B cell (primary cell): ENCODE measurements at regions not wholly inside any gene's neighbourhood (a gene's known extent, or its start where the extent isn't known, plus 50 kb on each side); places are given as distances from the start of the nearest gene placed in this dataset.

Source experiments
- ATAC-seq: fragments of 200-7000 bp; cut with Tn5 transposase; one replicate; pipeline ENCODE4 v1.10.0; 2021; ENCODE audit warnings: low read depth, mild to moderate bottlenecking, moderate number of reproducible peaks, moderate library complexity
- CTCF ChIA-PET: fragments of 350-600 bp; sonication (Branson Sonifier 250); formaldehyde crosslinking; loops from one replicate; lab custom pipeline; 2021; ENCODE audit warnings: antibody characterized with exemption, inconsistent platforms; lab: Charles Lee
- POLR2A ChIA-PET: fragments of 350-600 bp; sonication (Branson Sonifier 250); formaldehyde crosslinking; loops from one replicate; lab custom pipeline; 2021; ENCODE audit warnings: antibody characterized with exemption; lab: Charles Lee
- DNase-seq: peaks from one replicate; pipeline ENCODE4 v3.0.0; 2013
- H2AFZ ChIP-seq: 2 replicates; pipeline ENCODE4 v1.6.1; 2012; ENCODE audit warnings: mild to moderate bottlenecking, low read depth, low read length; ENCODE audit not compliant: insufficient read depth, poor library complexity, severe bottlenecking
- H3K27ac ChIP-seq, 2 donors: 1 replicate in 1 of 2; 2 replicates in 1 of 2; pipeline ENCODE4 v1.5.1; 2012 to 2013; ENCODE audit warnings: low read length in 2 of 2, mild to moderate bottlenecking in 2 of 2, moderate library complexity in 1 of 2
- H3K27me3 ChIP-seq, 4 experiments: fragments of 200-600 bp in 1 of 4; sonication (generic) in 1 of 4; replicated peaks in 1 of 4; 1 replicate in 2 of 4; 2 replicates in 2 of 4; pipeline versions ENCODE4 v1.6.1 to v1.7.0; 2013 to 2016; ENCODE audit warnings: low read length in 3 of 4, mild to moderate bottlenecking in 2 of 4, mixed read lengths in 1 of 4, moderate library complexity in 1 of 4; ENCODE audit not compliant: insufficient read depth in 4 of 4, control insufficient read depth in 3 of 4; ENCODE audit errors: control extremely low read depth in 1 of 4
- H3K36me3 ChIP-seq, 2 experiments: replicated peaks in 1 of 2; 1 replicate in 1 of 2; 2 replicates in 1 of 2; pipeline versions ENCODE4 v1.6.1 to v1.7.1; 2013; ENCODE audit warnings: low read length in 1 of 2; ENCODE audit not compliant: insufficient read depth in 2 of 2, control insufficient read depth in 1 of 2; ENCODE audit errors: control extremely low read depth in 1 of 2, extremely low read depth in 1 of 2
- H3K4me1 ChIP-seq, 2 donors: fragments of 200-600 bp in 1 of 2; sonication (generic) in 1 of 2; 1 replicate in 1 of 2; 2 replicates in 1 of 2; pipeline versions ENCODE4 v1.5.1 to v1.6.1; 2013 to 2017; ENCODE audit warnings: low read length in 2 of 2; ENCODE audit not compliant: control insufficient read depth in 2 of 2, insufficient read depth in 2 of 2
- H3K4me2 ChIP-seq: replicated peaks from 2 replicates; pipeline ENCODE3; 2012; ENCODE audit warnings: mild to moderate bottlenecking, low read depth, low read length; ENCODE audit not compliant: poor library complexity, severe bottlenecking
- H3K4me3 ChIP-seq, 5 experiments: fragments of 200-600 bp in 1 of 5; sonication (generic) in 1 of 5; 1 replicate in 3 of 5; 2 replicates in 2 of 5; pipeline versions ENCODE4 v1.5.1 to v1.7.0; 2011 to 2016; ENCODE audit warnings: low read length in 4 of 5, mild to moderate bottlenecking in 4 of 5, low read depth in 2 of 5, control low read depth in 1 of 5, moderate library complexity in 1 of 5; ENCODE audit not compliant: insufficient read depth in 1 of 5; ENCODE audit errors: control extremely low read depth in 1 of 5, extremely low read depth in 1 of 5
- H3K79me2 ChIP-seq: fragments of 200-600 bp; sonication (generic); one replicate; pipeline ENCODE4 v1.6.0; 2016; ENCODE audit warnings: low read length; ENCODE audit not compliant: control insufficient read depth, insufficient read depth
- H3K9ac ChIP-seq: fragments of 200-600 bp; sonication (generic); 2 replicates; pipeline ENCODE4 v1.6.1; 2017; ENCODE audit warnings: mild to moderate bottlenecking, low read length, moderate library complexity
- H3K9me3 ChIP-seq, 3 donors: one replicate each; pipeline versions ENCODE4 v1.6.1 to v1.7.1; 2013; ENCODE audit warnings: low read length in 2 of 3; ENCODE audit not compliant: control insufficient read depth in 2 of 3, insufficient read depth in 1 of 3; ENCODE audit errors: control extremely low read depth in 1 of 3
- H4K20me1 ChIP-seq: 2 replicates; pipeline ENCODE4 v1.6.0; 2012; ENCODE audit warnings: mild to moderate bottlenecking, low read length; ENCODE audit not compliant: insufficient read depth, control insufficient read depth, poor library complexity, severe bottlenecking
- H3K27ac Mint-ChIP-seq: one replicate; pipeline ENCODE4 v1.8.0; 2021; ENCODE audit warnings: mixed read lengths
- H3K27me3 Mint-ChIP-seq: one replicate; pipeline ENCODE4 v1.8.0; 2021; ENCODE audit warnings: mixed read lengths
- H3K4me1 Mint-ChIP-seq: one replicate; pipeline ENCODE4 v1.8.0; 2021; ENCODE audit warnings: mixed read lengths
- H3K4me3 Mint-ChIP-seq: one replicate; pipeline ENCODE4 v1.8.0; 2021; ENCODE audit warnings: mixed read lengths
- H3K9me3 Mint-ChIP-seq: one replicate; pipeline ENCODE4 v1.8.0; 2022; ENCODE audit warnings: mixed read lengths; ENCODE audit not compliant: insufficient read depth
- EZH2 ChIP-seq: IDR thresholded peaks from 2 replicates; pipeline ENCODE4 v1.6.1; 2012; ENCODE audit warnings: borderline replicate concordance, low read depth, mild to moderate bottlenecking, moderate library complexity, low read length; ENCODE audit not compliant: insufficient read depth, poor library complexity, severe bottlenecking
- whole genome bisulfite sequencing: methylation state at CpG from one replicate; pipeline ENCODE4 v1.1.5; 2013; ENCODE audit warnings: missing lambda C conversion rate; ENCODE audit not compliant: insufficient coverage; 5-methylcytosine and 5-hydroxymethylcytosine counted together
- intact Hi-C: fragments of 100-400 bp; cut with micrococcal nuclease; formaldehyde crosslinking; loops from one replicate; pipeline ENCODE4 v1.10.0; 2022
- TF ChIP-seq, protein P1 (sequence below): fragments of 200-600 bp; IDR thresholded peaks from one replicate; pipeline ENCODE4 v1.8.0; 2022; ENCODE audit warnings: antibody characterized with exemption, mild to moderate bottlenecking

DNA sequence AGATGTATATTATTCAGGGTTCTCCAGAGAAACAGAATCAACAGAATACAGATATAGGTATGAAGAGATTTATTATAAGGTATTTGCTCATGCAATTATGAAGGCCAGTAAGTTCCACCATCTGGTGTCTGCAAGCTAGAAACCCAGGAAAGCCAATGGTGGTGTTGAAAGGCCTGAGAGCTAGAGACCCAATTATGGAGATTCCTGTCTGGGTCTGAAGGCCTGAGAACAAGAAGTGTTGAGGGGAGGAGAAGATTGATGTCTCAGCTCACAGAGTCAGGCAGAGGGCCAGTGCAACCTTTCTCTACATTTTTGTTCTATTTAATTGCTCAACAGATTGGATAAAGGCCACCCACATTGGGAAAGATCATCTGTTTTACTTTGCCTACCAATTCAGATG is 524.2 kb upstream of the CRIM1 start:
- H3K36me3 ChIP-seq = no peaks in the 10 kb centered on the region
- H3K27me3 ChIP-seq = no peaks in the 10 kb centered on the region
- no peaks in the 10 kb centered on the region for H3K4me1 Mint-ChIP-seq
- ATAC-seq (no peak), DNase-seq (no peak)
- POLR2A ChIA-PET = no interaction called here
- no peaks in the 10 kb centered on the region for H3K27me3 Mint-ChIP-seq
- intact Hi-C loops = no loop called here
- no peak overlapping the region for H3K9ac ChIP-seq
- no peak overlapping the region for H3K27ac Mint-ChIP-seq
- no peaks in the 10 kb centered on the region for H3K9me3 Mint-ChIP-seq
- TF ChIP-seq EZH2 = no peak
- TF ChIP-seq, protein P1, sequence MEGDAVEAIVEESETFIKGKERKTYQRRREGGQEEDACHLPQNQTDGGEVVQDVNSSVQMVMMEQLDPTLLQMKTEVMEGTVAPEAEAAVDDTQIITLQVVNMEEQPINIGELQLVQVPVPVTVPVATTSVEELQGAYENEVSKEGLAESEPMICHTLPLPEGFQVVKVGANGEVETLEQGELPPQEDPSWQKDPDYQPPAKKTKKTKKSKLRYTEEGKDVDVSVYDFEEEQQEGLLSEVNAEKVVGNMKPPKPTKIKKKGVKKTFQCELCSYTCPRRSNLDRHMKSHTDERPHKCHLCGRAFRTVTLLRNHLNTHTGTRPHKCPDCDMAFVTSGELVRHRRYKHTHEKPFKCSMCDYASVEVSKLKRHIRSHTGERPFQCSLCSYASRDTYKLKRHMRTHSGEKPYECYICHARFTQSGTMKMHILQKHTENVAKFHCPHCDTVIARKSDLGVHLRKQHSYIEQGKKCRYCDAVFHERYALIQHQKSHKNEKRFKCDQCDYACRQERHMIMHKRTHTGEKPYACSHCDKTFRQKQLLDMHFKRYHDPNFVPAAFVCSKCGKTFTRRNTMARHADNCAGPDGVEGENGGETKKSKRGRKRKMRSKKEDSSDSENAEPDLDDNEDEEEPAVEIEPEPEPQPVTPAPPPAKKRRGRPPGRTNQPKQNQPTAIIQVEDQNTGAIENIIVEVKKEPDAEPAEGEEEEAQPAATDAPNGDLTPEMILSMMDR = no peak
- H3K4me1 ChIP-seq = no peaks in the 10 kb centered on the region
- H3K9me3 ChIP-seq = peaks cover 0 to 2% (median 0%) of the 10 kb centered on the region in 3 donors
- H2AFZ ChIP-seq = no peak overlapping the region
- H3K4me3 Mint-ChIP-seq = no peak overlapping the region
- H3K4me3 ChIP-seq = no peak overlapping the region
- CTCF ChIA-PET = no interaction called here
- H3K4me2 ChIP-seq = no peak overlapping the region
- no peaks in the 10 kb centered on the region for H4K20me1 ChIP-seq
- H3K27ac ChIP-seq = no peak overlapping the region
- H3K79me2 ChIP-seq = no peaks in the 10 kb centered on the region

DNA sequence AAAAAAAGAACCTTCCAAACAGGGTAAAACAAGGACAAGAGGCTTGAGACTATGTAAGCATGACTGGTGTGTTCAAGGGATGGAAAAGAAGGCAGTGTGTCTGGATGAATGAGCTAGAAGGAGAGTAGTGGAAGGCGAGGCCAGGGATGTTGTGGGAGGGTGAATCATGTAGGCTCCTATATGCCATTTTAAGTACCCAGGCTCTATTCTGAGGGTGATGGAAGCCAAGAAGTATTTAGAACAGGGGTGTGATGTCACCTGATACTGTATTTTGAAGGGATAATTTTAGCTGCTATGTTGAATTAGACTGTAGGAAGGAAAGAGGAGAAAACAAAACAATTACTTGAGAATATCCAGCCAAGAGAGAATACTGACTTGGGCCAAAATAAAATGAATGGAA is 524.7 kb upstream of the CRIM1 start:
- H3K9me3 Mint-ChIP-seq = no peaks in the 10 kb centered on the region

More for the DNA sequence above, 524.7 kb upstream of the CRIM1 start:
- Mint-ChIP-seq H3K4me1 (no peaks in the 10 kb centered on the region), H3K27me3 (no peaks in the 10 kb centered on the region), H3K4me3 (no peak overlapping the region), H3K27ac (no peak overlapping the region)
- H3K27me3 ChIP-seq = no peaks in the 10 kb centered on the region
- WGBS = 80% methylated on average over 1 of the region's 1 CpG
- ATAC-seq (no peak), DNase-seq (no peak)
- no peaks in the 10 kb centered on the region for H4K20me1 ChIP-seq
- no peak overlapping the region for H3K4me3 ChIP-seq
- no peaks in the 10 kb centered on the region for H3K4me1 ChIP-seq
- intact Hi-C loops = no loop called here
- no peaks in the 10 kb centered on the region for H3K36me3 ChIP-seq
- no peaks in the 10 kb centered on the region for H3K79me2 ChIP-seq
- CTCF ChIA-PET = no interaction called here
- POLR2A ChIA-PET = no interaction called here
- peaks cover 0 to 2% (median 0%) of the 10 kb centered on the region in 3 donors for H3K9me3 ChIP-seq
- no peak overlapping the region for H3K9ac ChIP-seq
- H3K4me2 ChIP-seq = no peak overlapping the region
- TF ChIP-seq EZH2 = no peak
- TF ChIP-seq, protein P1 = no peak
- H3K27ac ChIP-seq = no peak overlapping the region
- H2AFZ ChIP-seq = no peak overlapping the region
